ENCODE measurements at regions not wholly inside any gene's neighbourhood (a gene's known extent, or its start where the extent isn't known, plus 50 kb on each side); places are given as distances from the start of the nearest gene placed in this dataset.

GRCh38 chr9:134487066-134487710, 154.4 kb upstream of the COL5A1 start:
- intact Hi-C loops (cut with micrococcal nuclease; ENCODE audit: unreplicated experiment): no loop called here
- Histone ChIP-seq H3K9me3 (ENCODE audit: low read depth, low read length, poor library complexity, severe bottlenecking) (no peaks in the 10 kb centered on the region), H3K4me1 (ENCODE audit: insufficient read depth, low read length, poor library complexity, severe bottlenecking) (peaks cover 19% of the 10 kb centered on the region), H3K4me3 (ENCODE audit: low read depth, low read length, poor library complexity, severe bottlenecking) (no peak overlapping the region), H3K27ac (ENCODE audit: low read depth, low read length, poor library complexity, severe bottlenecking) (peak overlapping the region; percentile 23), H3K27me3 (replicated peaks; ENCODE audit: insufficient read depth, low read depth, low read length, poor library complexity) (no peaks in the 10 kb centered on the region), H3K36me3 (ENCODE audit: insufficient read depth, low read length, poor library complexity, severe bottlenecking) (no peaks in the 10 kb centered on the region)
- ChIA-PET POLR2A (ENCODE audit: low non-redundant PET) (no interaction called here), CTCF (no interaction called here)
- BruUV-seq (replicated peaks): no TSS peak
- TF ChIP-seq CTCF (conservative IDR thresholded peaks at IDR 0.05; ENCODE audit: low read depth, low read length) (no peak), EZH2 (IDR thresholded peaks at IDR 0.05; ENCODE audit: borderline replicate concordance, low read depth, low read length, poor library complexity, severe bottlenecking) (no peak)
- no peak for DNase-seq (ENCODE audit: low spot score)

DNA sequence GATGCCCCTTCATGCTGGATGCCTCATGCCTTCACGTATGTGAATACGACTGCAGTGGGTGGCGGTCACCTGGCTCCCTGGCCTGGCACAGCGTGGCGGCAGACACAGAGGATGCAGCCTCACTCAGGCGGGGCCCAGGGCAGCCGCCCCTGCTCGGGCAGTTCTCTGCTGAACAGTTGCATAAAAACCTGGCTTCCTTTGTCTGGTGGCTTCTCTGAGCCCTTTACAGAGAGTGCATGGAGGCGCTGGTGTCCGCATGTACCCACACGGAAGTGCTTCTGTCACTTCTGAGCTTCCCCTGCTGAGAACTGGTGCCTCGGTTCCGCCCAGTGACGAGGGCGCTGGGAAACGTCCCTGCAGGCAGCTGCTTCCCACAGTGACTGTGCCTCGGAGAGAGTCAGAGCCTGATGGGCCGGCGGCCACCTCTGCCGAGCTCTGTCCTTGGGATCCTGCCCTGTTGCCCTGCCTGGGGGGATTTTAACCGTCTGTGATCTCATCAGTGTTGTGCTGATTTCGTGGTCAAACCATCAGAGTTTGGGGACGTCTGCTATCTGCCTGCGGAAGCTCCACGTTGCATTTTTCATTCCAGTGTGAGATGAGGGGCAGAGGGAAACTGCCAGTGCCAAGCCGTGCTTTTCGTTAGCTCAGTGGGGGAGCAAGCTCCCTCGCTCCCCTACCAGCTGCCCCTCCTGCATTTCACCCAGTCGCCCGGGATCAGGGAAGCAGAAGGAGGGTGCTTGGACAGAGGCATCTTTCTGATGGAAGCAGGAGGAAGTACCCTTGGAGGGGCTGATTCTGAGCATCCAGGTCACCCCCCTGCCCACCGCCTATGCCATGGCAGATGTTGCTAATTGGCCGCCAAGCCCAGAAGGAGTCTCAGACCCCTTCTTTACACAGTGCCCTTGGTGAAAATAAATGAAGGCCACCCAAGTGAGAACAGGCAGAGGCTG, 153.0 kb upstream of the COL5A1 start:
- H3K27me3 ChIP-seq (replicated peaks; ENCODE audit: insufficient read depth, low read depth, low read length, poor library complexity): no peaks in the 10 kb centered on the region
- no peaks in the 10 kb centered on the region for H3K36me3 ChIP-seq (ENCODE audit: insufficient read depth, low read length, poor library complexity, severe bottlenecking)
- H3K27ac ChIP-seq (ENCODE audit: low read depth, low read length, poor library complexity, severe bottlenecking): no peak overlapping the region
- CTCF ChIA-PET: no interaction called here
- no peaks in the 10 kb centered on the region for H3K9me3 ChIP-seq (ENCODE audit: low read depth, low read length, poor library complexity, severe bottlenecking)
- peaks cover 19% of the 10 kb centered on the region for H3K4me1 ChIP-seq (ENCODE audit: insufficient read depth, low read length, poor library complexity, severe bottlenecking)
- no peak overlapping the region for H3K4me3 ChIP-seq (ENCODE audit: low read depth, low read length, poor library complexity, severe bottlenecking)
- TF ChIP-seq EZH2 (IDR thresholded peaks at IDR 0.05; ENCODE audit: borderline replicate concordance, low read depth, low read length, poor library complexity, severe bottlenecking) (no peak), CTCF (conservative IDR thresholded peaks at IDR 0.05; ENCODE audit: low read depth, low read length) (no peak)
- POLR2A ChIA-PET (ENCODE audit: low non-redundant PET): no interaction called here
- no TSS peak for BruUV-seq (replicated peaks)
- DNase-seq (ENCODE audit: low spot score): peak; percentile 45
- intact Hi-C loops (cut with micrococcal nuclease; ENCODE audit: unreplicated experiment): no loop called here

GRCh38 chr9:134489621-134490408, 151.8 kb upstream of the COL5A1 start:
- Histone ChIP-seq H3K4me3 (ENCODE audit: low read depth, low read length, poor library complexity, severe bottlenecking) (no peak overlapping the region), H3K36me3 (ENCODE audit: insufficient read depth, low read length, poor library complexity, severe bottlenecking) (no peaks in the 10 kb centered on the region), H3K27ac (ENCODE audit: low read depth, low read length, poor library complexity, severe bottlenecking) (no peak overlapping the region), H3K27me3 (replicated peaks; ENCODE audit: insufficient read depth, low read depth, low read length, poor library complexity) (no peaks in the 10 kb centered on the region), H3K4me1 (ENCODE audit: insufficient read depth, low read length, poor library complexity, severe bottlenecking) (peaks cover 19% of the 10 kb centered on the region), H3K9me3 (ENCODE audit: low read depth, low read length, poor library complexity, severe bottlenecking) (no peaks in the 10 kb centered on the region)
- DNase-seq (ENCODE audit: low spot score): no peak
- ChIA-PET POLR2A (ENCODE audit: low non-redundant PET) (no interaction called here), CTCF (no interaction called here)
- no peak for TF ChIP-seq EZH2 (IDR thresholded peaks at IDR 0.05; ENCODE audit: borderline replicate concordance, low read depth, low read length, poor library complexity, severe bottlenecking)
- no peak for TF ChIP-seq CTCF (conservative IDR thresholded peaks at IDR 0.05; ENCODE audit: low read depth, low read length)
- BruUV-seq (replicated peaks): no TSS peak
- intact Hi-C loops (cut with micrococcal nuclease; ENCODE audit: unreplicated experiment): no loop called here
